NCI-H2029 (cell line): ENCODE measurements at regions not wholly inside any gene's neighbourhood (a gene's known extent, or its start where the extent isn't known, plus 50 kb on each side); places are given as distances from the start of the nearest gene placed in this dataset.

ENCODE experiments used
- DNase-seq: peaks from one replicate; lab custom pipeline; 2025; lab: John Stamatoyannopoulos, UW

GRCh38 chr18:78650926-78651325 is 328.7 kb upstream of the SALL3 start:
- DNase-seq: no peak

GRCh38 chr18:78652001-78652545 is 327.5 kb upstream of the SALL3 start:
- DNase-seq: no peak

DNA sequence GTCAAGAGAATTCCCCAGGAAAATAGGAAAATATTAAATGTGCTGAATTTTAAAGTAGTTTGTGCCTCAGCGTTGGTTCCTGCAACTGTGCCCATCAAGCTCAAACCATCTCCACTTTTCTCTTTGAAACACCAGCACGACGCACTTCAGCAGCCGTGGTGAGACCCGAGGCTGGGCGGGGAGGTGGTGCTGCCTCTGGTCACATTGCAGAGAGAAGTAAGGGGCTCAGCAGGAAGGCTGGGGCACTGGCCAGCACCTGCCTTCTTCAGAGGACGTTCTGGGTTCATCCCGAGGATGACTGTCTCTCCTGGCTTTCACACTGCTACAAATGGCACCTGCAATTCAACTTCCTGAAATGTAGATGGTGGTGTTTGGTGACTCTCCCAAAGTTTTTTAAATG is 323.7 kb upstream of the SALL3 start:
- no peak for DNase-seq

DNA sequence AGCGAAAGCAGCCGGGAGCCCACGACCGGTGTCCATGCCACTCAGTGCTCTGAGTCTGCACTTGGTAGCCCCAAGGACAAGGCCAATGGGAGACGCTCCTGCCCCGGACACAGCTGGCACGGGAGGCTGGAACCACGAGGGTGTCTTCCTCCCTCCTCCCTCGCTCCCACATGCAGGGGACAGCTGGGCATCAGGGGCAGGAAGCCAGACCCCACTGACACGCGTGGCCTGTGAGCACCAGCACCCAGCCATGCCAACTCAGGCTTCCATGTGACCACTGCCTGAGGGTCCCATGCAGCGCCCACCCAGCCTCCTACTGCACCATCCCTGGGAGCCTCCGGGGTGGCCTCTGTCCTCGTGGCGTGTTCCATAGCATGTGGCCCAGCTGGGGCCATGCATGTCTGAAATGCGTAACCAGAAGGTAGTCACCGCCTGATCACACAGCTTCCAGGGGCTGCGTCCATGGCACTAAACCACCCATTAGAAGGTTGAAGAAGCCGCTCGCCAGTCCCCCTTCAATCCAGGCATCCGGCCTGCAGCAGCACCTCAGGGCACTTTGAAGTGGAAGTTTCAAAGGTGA is 323.2 kb upstream of the SALL3 start:
- DNase-seq: no peak

DNA sequence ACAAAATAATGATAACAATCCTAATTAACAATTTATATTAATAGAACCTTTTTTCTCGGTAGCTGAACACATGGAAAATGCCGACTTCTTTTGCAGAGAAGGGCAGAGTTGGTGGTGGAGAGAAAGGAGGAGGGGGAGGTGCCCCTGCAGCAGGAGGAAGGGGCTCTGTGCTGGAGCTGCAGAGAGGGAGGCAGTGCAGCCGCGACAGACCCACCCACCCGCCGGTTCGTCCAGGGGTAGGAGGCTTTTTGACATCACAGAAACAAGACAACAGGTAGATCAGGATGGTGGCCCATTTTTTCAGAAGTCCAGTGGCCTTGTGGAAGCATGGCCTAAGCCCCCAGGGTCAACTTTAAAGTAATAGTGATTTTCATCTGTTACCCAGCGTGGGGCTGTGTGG is 321.1 kb upstream of the SALL3 start:
- no peak for DNase-seq

DNA sequence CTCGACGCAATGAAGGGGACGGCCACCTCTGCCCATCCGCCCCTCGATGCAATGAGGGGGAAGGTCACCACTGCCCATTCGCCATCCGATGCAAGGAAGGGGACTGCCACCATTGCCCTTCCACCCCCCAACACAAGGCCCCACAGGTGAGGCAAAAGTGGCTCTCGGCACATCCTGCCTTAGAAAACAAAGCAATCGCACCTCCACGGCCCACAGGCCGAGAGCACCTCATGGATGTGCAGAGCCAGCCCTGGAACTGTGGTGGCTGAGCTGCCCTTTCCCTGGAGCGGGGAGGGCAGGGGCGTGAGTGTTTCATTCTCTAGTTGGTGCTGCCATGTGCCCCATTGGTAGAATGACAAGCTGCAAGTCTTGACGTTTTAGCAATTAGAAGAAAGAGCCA is 320.6 kb upstream of the SALL3 start:
- DNase-seq: no peak

GRCh38 chr18:78659748-78660147 is 319.9 kb upstream of the SALL3 start:
- DNase-seq: no peak

DNA sequence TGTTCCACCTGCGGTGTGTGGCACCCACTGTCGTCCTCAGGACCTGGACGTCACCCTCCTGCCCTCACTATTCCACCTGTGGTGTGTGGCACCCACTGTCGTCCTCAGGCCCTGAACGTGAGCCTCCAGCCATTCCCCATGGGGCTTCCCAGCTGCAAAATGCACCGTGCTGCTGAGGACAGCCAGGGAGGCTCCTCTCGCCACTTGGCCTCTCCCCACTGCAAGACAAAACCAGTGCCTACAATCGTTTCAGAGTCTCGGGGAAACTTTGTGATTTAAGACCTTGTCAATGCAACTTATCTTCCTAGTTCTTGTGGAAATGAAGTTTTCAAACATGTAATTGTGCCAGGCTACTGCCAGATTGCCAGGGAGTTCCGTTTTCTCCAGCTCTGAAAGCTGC is 319.3 kb upstream of the SALL3 start:
- DNase-seq: no peak

GRCh38 chr18:78661316-78661715 is 318.3 kb upstream of the SALL3 start:
- no peak for DNase-seq

DNA sequence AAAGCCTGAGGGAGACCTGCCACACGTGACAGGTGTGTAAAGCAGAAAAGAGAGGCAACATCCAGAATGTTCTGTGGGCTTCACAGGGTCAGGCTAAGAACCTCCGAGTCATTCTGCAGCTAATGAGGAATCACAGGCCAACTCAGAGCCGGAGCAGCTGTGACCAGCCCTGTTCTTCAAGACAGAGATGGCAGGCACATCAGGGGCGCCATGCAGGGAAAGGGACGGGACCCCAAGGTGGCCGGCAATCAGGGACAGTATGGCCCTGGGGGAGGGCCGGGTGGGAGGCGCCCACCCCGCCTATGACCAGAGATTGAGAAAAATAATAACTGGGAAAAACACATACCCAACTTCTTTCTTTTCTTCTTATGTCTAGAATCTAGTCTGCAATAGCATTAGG is 316.7 kb upstream of the SALL3 start:
- DNase-seq: no peak

GRCh38 chr18:78664048-78664447 is 315.6 kb upstream of the SALL3 start:
- DNase-seq: no peak

GRCh38 chr18:78664848-78665247 is 314.8 kb upstream of the SALL3 start:
- DNase-seq: no peak

GRCh38 chr18:78665644-78666043 is 314.0 kb upstream of the SALL3 start:
- DNase-seq: no peak

GRCh38 chr18:78666666-78667335 is 312.8 kb upstream of the SALL3 start:
- DNase-seq: no peak

DNA sequence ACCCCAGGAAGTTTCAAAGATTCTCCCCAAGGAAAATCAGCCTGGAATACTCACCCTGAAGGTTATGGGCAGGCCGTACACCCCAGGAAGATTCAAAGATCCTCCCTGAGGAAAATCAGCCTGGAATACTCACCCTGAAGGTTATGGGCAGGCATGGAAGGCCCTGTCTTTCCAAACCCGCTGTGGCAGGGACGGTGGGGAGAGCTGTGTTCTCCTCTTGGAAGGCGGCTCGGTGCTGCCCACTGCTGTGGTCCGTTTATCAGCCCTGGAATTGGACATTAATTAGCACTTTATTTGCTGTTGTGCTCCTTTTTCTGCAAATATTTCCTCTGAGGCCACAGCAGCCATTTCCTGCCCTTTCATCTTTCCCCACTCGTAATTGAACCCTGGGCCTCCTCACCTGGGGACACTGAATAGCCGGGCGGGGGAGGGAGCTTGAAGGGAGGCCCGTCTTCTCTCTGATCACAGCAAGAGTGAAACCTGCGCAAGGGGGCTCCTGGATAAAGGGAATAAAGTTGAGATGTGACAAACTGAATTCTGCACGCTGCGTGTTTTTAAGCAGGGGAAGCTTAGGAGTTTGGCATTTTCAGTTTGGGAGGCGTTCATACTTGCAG is 308.7 kb upstream of the SALL3 start:
- DNase-seq: no peak

DNA sequence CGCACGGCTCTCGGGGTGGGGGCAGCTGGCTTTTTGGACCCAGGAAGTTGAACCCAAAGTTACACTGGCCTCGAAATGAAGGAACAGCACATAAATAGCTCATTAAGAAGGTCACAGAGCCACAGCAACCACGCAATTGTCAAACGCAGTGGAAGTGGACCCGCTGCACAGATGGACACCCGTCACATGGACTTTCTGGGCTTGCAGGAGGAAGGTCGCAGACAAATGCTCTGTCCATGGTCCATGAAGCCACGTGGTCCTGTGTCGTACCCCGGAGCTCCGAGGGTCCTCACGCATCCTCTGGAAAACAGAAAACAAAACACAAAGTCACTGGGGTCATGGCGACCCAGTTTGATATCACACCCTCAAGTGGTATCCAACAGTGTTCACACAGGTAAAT is 308.1 kb upstream of the SALL3 start:
- DNase-seq: no peak

- no peak for DNase-seq
These were observed 306.7 kb upstream of the SALL3 start for GRCh38 chr18:78672862-78673446.

DNA sequence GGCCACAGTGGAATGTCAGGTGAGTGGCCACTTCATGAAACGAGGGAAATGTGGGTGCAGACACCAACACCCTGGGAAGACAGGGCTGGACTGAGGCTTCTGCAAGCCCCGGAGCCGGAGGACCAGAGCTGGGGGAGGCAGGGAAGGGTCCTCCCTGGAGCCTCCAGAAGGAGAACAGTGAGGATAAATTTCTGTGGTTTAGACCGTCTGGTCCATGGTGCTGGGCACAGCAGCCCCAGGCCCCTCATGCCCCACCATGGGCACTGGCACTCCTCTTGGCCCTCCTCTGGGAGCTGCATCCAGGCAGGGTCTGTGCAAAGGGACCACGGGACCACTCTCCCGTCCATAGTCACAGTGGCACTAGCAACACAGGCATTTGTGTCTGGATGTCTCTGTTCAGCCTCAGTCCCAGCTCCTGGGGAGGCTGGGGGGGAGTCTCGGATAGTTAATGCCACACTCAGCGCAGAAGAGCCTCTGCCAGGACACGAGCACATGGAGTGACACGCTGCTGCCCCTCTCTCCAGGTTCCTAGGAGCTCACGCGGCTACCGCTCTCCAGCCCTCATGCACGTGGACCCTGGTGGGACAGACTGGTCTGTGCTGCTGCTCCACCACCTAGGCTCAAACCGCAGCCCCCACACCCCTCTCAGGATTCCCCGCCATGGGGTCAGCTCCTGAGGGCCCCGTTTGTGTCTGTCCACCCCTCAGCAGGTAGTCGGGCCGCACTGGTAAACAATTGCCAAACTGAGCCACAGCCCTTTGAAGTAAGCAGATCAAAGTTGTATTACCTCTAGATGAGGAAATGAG is 305.9 kb upstream of the SALL3 start:
- DNase-seq: no peak

DNA sequence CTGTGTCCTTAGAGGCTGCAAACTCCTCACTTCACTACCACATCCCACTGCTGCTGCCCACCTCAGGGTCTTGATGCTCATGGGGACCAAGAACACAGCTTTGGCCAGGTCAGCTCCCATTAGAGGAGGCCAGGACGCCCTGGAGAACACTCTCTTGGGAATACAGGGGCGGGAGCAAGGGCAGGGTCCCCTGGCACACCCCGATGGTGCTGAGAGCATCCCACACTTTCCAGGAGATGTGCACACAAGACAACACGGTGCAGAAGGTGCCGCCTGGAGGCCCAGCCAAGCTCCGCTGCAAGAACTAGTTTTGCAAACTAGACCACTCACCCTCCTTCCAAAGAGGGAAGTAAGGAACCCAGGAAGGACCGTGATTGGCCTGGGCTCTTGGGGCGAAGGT is 304.4 kb upstream of the SALL3 start:
- no peak for DNase-seq

DNA sequence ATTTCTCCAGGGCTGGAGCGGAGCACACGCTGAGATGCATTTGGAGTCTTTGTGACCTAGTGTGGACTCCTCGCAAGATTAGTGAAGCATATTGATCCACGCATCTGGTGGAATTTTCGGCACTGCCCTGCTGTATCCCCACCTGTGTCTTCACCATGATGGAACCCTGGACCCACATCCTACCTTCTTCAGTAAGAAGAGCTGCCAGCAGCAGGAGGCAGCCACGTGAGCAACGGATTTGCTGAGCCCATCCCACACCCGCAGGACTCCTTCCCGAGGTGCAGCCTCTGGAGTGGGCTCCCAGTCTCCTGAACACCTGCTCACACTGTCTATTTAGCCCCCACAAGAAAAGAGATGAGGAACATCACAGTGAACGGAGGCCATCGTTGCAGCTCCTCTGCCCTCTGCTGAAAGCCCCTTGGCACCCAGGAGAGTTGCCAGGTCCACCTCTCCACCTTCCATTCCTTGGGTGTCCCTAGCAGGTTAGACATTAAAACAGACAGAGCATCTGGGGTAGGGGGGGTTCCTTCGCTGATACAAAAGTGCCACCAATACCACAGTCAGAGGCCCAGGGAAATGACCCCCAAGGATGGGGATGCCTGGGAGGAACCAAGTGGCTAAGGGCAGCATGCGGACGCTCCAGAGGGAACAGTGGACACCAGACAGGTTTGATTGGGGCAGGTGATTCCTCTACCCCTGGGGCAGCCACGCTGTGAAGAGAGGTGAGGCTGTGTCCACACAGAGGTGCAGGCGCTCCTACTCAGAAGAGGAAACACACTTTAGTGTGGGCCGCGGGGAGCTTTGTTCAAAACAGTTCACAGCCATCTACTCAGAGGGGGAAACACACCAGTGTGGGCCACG is 302.8 kb upstream of the SALL3 start:
- DNase-seq: no peak
